ENCODE measurements at regions not wholly inside any gene's neighbourhood (a gene's known extent, or its start where the extent isn't known, plus 50 kb on each side); places are given as distances from the start of the nearest gene placed in this dataset.

DNA sequence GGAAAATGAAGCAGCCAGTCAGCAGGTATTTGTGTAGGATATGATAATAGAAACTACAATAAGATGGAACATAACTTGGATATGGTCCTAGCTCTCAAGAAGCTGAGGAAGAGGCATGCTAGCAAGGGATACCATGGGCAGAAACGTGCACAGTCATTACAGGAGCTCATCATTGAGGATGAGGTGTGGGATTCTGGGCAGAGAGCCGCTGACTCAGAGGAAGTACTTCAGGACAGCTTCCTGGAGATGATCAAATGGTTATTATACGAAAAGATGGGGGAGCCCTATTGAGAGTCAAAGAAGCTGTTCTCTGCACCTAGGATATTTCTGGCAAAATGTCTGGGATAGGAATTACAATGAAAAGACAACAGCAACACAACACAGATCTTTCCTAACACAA is 116.0 kb upstream of the PDE5A start:
- DNase-seq, result no peak

DNA sequence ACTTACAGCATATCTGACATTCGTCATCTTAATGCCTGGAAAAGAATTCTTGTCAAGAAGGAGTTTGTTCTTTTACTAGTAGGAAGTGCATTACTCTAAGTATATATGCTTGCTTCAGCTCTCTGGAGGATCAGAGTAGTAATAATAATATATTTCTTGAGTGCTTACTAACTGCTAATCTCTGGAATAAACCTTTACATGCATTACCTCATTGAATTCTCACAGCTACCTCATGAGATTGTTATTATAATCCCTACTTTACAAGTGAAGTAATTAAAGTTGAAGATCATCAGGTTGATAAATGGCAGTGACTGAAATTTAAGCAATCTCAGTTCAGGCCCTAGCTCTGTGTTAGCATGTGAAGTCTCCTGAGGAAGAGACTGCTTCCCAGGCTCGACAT is 115.0 kb upstream of the PDE5A start:
- DNase-seq, result no peak

DNA sequence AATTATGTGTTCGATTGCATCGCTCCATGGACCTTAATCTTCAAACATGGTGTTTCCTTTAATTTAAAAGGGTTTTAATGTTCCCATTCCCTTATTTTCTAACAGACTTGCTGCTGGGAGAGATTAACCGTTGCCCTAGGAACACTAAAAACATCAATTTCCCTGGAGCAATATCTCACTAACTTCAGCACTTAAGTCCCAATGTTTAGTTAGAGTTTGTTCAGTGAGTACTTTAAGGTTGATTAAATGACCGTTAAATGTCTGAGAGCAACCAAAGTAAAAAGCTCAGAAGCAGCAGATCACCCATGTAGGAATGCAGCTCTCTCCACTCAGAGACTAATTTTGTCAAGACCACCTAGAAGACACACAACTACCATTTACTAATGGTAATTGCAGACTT is 111.2 kb upstream of the PDE5A start:
- no peak for DNase-seq

DNA sequence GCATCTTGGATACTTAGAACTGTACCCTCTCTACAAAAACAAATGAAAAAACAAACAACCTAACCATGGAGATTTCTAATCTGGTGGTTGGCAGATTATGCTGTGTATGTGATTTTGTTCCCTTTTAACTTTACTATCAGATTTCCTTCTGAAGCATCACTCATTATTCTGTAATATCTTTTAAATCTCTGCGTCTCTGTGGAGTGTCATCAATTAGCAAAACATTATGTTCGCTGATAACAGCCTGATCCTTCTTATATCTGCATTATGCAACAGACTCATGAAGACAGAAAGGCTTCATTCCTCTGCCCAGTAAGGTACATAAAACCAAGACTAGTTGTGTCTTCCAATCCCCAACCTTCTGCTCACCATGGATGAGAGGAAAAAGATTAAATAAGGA is 110.3 kb upstream of the PDE5A start:
- no peak for DNase-seq

DNA sequence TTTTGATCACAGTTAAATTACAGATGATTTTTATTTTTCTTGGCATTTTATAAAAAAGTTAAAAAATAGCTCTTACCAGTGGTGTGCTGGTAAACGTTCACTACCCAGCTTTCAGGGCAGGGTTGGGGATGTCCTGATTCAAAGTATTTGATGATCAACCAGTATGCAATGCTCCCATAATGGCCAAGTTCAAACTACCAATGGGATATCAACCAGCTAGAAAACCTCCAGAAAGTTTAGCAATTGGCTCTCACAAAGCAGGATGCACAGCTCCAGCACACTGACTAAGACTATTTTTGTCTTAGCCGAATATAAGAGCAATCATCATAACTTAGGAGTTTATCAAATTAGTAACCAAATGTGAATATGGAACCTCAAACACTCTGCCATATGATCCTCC is 108.0 kb upstream of the PDE5A start:
- DNase-seq, result no peak

DNA sequence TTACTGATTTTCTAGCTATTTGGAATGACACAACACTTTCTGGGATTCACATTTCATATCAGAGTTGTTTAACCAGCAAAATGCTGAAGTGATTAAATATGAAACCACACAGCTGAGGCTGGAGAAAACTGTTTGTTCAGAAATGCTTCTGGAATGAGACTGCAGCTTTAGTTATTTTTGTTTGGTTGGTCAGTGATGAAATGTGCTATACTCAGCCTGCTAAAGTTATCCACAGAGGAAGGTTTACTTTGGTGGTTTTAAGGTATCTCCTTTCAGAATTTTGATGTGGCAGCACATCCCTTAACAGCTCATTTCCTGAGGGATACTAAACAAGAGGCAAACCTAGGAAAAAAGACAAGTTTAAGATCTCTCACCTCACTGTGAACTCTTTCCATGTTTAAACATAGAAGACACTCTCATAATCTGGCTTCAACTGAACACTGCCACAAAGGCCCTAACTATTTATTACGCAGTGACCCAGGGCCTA is 106.6 kb upstream of the PDE5A start:
- peak; percentile 93 for DNase-seq

DNA sequence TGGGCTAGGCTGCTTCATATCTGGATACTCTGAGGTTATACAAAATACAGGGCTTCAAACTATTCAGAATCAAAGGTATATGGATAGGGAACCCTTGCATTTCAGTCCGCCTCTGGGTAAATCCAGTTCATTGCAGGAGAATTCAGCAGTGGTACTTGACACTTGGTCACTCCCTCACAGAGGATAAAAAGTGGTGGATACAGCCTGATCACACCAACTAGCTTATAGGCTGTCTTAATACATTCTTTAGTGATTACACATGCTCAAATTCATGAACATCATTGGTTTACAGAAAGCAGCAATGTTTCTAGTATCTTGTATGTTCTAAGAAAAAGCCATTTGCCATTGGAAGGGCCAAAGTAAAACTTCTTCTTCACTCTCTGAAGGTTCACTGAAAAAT is 104.8 kb upstream of the PDE5A start:
- peak; percentile 29 for DNase-seq

DNA sequence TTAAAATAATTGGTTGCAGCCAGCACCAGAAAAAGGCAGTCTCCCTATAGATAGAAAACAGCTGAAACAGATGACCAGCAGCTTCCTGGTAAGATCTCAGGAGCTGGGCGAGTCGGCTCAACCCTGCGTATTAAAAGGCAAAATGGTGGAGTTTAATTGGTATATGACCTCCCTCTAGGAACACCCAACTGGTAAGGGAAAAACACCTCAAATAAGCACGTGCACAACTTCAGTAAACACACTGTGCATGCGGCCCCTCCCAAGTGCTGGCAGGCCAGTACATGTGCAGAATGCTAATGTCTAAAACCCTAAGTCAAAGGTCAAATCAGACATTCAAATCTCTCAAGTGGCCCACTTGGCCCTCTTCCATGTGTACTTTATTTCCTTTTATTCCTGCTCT is 103.2 kb upstream of the PDE5A start:
- no peak for DNase-seq

DNA sequence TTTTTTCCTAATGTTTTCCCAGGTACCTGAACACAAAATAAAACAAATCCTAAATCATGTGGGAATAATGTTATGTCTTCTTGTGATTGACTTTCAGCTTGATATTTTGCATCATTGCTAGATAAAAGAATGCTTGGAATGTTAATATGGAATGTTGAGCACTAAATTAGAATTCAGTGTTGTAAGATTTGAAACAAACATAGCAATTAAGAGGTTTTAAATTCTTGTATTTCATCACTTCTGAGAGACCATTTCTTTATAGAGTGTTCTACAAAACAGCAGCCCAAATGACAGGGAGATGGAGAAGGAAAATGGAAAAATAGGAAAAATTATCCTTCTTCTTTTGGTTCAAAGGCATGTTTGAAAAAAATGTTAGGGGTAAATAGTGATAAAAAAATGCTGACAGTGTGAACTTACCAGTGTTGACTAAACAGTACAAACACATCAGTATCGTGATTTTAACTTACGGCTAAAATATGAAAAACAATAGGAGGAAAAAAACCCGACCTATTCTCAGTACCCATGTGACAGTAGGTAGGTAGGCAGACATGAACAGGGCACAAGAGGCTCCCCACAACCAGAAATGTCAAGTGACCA is 102.6 kb upstream of the PDE5A start:
- DNase-seq, result peak; percentile 51

DNA sequence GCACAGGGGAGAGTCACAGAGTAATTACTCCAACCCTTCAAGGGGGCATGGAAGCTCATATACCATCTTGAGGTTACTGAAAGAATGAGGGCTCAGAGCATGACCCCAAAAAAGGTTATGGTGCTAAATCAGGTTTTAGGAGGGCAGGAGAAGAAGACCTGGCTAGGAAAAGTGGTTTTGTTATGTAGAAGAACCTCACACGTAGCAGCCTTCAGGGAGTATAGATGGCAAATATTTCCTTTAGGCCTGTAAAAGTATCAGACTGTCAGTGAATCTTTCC is 102.0 kb upstream of the PDE5A start:
- no peak for DNase-seq

DNA sequence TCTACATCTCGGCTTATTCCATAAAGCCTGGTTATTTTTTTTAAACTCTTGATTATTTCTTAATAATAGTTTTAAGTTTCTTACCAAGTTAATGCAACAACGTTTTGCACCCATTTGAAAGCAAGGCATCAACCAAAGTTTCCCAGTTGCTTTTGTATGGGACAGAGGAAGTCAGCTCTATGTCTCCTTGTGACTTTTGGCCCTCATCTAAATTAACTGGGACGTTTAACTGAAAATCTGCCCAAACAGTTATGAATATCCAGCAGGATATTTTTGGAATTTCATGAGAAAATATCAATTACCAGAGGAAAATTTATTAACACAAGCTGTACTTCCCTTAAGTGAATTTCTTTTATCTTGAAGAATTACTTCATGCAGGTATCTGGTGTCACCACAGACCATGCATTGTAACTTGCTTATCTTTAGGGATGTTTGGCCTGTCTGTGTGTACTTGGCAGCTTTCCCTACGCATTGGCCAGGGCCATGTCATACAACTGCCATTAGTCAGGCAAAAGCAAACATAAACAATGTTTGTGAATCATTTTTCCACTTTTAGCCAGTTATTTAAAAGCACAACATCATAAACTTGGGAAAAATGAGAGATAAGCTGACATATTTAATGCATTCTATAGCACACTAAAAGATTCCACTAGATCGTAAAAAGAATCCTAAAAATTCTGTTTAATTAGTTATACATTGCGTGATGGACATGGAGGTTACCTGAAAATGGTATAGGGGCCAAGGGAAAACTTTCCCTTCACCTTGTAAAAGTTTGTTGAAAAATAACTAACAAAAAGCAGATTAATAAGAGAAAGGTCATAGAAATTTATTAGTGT is 101.4 kb upstream of the PDE5A start:
- peak; percentile 76 for DNase-seq

DNA sequence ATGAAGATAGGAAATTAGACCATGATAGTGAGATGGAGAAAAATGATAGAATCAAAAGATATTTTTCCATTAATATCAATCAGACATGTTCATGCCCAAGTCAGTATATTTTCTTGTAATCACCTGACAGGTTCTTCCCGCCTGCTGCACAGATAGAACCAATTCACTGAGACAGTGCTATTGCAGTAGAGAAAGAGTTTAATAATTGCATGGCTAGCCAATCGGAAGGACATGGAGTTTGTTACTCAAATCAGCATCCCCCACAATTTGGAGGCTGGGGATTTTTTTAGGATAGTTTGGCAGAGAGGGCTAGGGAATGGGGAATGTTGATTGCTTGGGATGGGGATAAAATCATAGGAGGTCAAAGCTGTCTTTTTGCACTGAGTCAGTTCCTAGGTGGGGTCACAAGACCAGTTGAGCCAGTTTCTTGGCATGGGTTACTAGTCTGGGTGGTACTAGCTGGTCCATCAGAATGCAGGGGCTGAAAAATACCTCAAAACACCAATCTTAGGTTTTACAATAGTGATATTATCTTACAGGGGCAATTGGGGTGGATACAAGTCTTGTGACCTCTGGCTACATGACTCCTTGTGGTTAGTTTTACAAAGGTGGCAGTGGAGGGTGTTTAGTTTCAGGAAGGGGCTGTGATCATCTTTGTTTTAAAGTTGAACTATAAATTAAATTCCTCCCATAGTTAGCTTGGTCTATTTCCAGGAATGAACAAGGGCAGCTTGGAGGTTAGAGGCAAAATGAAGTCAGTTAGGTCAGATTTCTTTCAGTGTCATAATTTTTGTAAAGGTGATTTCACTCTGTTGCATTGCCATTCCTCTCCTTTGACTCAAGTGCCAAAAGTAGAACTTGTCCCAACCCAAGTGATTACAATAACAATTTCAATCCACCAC is 100.3 kb upstream of the PDE5A start:
- peak; percentile 36 for DNase-seq

DNA sequence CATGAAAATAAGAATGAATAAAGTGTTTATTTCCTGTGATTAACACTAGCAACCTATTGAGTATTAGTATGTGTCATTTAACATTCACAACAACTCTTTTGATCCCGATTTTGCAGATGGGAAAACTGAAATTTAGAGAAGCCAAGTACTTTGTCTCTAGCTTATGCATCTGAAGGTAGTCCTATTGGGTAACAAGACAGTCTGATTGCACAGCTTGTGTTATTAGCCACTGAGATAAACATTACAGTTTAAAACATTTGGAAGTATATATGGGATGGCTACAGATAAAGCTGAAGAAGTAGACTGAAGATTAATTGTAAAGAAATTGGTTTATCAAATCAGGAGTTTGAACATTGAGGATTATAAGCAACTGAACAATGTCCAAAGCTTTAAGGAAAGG is 99.6 kb upstream of the PDE5A start:
- no peak for DNase-seq

DNA sequence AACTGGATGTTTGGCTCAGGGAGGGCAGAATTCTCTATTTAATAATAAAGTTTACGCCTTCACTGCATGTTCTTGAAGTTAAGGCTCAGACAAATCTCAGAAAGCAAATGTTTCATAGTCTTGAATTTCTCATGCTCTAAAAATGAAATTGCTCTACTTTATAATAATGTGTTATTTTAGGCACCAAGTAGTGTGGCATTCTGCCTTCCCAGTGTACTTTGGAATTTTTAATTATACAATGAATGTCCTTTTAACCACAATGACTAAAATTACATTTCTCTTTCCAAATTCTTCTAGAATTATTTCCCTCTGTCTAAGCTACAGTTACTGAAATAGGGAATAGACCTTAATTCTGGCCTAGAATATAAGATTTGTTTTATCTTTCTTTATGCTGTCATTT is 97.9 kb upstream of the PDE5A start:
- DNase-seq, result peak; percentile 49

DNA sequence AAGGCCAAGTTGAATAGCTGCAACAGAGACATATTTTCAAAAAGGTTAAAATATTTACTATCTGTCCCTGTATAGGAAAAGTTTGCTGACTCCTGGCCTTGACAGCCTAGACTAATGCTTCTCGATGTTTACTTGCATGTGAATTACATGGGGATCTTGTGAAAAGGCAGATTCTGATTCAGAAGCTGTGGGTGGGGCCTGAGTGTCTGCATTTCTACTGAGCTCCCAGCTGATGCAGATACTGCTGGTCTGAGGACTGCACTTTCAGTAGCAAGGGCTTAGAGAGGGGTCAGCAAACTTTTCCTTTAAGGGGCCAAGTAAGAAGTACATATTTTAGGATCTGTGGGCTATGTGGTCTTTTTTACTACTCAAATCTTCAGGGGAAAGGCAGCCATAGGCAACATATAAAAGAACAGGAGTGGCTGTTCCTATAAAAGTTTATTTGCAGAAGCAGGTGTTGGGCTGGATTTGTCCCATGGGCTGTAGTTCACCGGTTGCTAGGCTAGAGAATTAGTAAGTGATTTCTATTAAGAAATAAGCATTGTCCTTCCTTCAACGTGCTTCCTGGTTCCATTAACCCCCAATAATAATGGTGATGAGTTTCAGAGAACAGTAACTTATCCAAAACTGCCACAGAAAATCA is 97.2 kb upstream of the PDE5A start:
- DNase-seq, result no peak

DNA sequence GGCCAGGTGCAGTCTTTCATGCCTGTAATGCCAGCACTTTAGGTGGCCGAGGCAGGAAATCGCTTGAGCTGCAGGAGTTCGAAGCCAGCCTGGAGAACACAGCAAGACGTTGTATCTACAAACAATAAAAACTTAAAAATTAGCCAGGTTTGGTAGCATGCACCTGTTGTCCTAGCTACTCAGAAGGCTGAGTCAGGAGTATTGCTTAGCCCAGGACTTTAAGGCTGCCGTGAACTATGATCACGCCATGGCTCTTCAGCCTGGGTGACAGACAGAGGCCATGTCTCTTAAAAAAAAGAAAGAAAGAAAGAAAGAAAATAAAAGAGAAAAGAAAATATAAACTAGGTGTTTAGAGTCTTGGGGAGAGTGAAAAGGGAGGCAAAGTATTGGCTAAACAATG is 96.4 kb upstream of the PDE5A start:
- no peak for DNase-seq

DNA sequence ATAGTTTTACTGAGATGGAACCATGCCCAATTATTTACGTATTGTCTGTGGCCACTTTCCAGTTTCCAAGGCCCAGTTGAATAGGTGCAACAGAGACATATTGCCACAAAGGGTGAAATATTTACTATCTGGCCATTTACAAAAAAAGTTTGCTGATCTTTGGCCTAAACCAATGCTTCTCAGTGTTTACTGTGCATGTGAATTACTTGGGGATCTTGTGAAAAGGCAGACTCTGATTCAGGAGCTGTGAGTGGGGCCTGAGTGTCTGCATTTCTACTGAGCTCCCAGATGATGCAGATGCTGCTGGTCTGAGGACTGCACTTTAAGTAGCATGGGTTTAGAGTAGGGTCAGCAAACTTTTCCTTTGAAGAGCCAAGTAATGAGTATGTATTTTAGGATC is 94.1 kb upstream of the PDE5A start:
- DNase-seq, result no peak

DNA sequence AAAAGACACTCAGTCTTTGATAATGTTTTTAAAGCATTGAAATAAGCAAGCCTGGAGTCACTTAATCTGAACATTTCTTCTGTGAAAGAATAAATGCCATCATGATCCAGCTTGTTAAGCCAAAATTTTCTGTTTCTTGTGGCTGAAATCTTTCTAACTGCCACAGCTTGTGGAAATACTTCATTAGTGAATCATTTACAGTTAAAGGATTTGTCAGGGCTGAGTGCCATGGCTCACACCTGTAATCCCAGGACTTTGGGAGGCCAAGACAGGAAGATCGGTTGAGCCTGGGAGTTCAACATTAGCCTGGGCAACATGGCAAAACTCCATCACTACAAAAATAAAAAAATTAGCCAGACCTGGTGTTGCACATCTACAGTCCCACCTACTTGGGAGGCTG is 93.3 kb upstream of the PDE5A start:
- DNase-seq, result no peak

DNA sequence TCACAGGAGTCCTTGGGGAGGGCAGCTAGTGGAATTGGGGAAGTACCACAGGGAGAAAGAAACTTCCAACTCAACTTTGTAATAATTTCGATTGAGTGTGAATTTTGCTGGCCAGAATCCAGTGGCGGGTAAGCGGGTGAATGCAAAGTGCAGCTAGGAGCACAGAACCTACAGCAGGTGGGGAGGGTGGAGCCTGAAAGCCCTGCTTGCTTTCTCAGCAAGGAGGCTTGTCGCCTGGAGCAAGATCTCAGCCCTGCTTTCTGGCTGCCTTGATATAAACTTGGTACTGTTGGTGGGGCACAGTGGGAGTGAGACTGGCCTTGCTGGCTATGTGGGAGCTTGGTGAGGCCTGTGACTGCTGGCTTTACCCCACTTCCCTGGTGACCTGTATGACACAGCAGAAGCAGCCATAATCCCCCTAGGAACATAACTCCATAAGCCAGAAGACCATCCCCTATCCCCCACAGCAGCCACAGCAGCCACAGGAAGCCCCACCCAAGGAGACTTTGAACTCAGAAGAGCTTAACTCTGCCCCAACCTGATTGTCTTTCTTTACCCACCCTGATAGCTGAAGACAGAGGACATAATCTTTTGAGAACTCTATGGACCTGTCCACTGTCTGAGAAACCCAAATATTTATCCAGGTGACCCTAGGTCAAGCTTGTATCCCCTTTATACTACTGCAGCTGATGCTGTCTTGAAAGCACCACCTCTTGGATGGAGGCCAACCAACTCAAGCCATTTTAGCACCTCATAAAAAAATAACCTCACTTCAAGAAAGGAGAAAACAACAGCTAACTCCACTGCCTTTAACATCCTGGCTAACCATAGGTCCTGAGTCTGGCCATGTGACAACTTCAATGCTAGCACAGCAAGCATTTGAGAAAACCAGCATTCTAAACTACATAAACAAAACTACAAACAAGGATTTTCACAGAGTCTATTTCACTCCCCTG is 87.2 kb upstream of the PDE5A start:
- no peak for DNase-seq

DNA sequence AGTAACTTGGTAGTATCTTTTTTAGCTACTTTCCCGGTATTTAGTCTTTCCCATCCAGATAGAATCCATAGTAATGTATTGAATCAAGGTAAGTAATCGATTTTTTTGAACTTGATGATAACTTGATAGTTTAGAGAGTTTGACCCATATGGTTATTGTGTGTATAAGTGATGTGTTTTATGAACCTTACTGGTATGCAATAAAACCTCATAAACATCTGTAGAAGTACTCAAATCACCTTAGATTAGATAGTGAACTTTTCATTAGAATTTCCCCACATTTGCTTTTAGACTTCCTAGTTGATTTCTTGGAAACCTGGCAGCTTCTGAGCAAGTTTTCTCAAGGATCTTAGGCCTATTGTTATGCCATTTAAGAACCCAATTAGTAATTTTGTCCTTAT is 80.8 kb upstream of the PDE5A start:
- DNase-seq, result no peak

DNA sequence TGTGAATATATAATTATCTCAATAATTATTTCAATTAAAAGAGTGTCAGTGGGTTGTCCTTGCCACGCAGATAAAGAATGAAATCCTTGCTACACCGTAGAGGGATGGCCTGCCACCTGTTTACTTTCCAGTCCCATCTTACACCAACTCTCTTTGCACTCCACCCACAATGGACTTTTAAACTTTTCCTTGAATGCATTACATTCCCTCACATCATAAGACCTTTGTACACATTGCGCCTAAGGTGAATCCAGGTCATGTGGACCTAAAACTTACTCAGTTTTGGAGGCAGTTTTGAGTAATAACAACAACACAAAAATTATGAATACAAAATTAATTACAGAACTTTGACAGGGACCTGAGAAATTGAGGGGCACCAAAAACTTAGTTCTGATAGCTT is 78.7 kb upstream of the PDE5A start:
- no peak for DNase-seq

DNA sequence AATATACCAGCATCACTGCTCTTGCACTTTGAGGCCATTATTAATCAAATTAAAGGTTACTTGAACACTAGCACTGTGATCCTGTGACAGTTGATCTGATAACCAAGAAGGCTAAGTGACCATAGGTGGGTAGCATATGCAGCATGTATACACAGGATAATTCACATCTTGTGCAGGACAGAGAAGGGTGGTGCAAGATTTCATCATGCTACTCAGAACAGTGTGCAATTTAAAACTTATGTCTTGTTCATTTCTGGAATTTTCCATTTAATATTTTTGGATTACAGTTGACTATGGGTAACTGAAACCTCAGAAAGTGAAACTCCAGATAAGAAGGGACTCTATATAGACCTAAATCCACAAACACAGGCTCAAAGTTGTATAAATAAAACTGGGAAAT is 78.2 kb upstream of the PDE5A start:
- no peak for DNase-seq

Measured in fibroblast of skin of abdomen (primary cell).